Thyroid gland (tissue), 4 donors: ENCODE measurements at regions not wholly inside any gene's neighbourhood (a gene's known extent, or its start where the extent isn't known, plus 50 kb on each side); places are given as distances from the start of the nearest gene placed in this dataset.

ENCODE experiments used
- CTCF ChIP-seq, 6 experiments: fragments of 200-600 bp in 3 of 6; fragments of 450-650 bp in 3 of 6; sonication (generic) in 3 of 6; IDR thresholded peaks; one replicate each; pipeline ENCODE4 v1.5.1; 2016 to 2019; ENCODE audit warnings: antibody characterized with exemption in 6 of 6, mild to moderate bottlenecking in 2 of 6, inconsistent platforms in 1 of 6, moderate library complexity in 1 of 6
- POLR2A ChIP-seq, 2 donors: fragments of 450-650 bp; IDR thresholded peaks; one replicate each; pipeline ENCODE4 v1.6.1; 2017; ENCODE audit warnings: antibody characterized with exemption in 2 of 2, mild to moderate bottlenecking in 2 of 2, moderate library complexity in 1 of 2

- TF ChIP-seq POLR2A (IDR thresholded peaks at IDR 0.05) (no peak), CTCF (IDR thresholded peaks at IDR 0.05) (no peak)
Observed at GRCh38 chr3:23726811-23727548, 78.8 kb upstream of the UBE2E1 start.
